ENCODE measurements at regions not wholly inside any gene's neighbourhood (a gene's known extent, or its start where the extent isn't known, plus 50 kb on each side); places are given as distances from the start of the nearest gene placed in this dataset.

DNA sequence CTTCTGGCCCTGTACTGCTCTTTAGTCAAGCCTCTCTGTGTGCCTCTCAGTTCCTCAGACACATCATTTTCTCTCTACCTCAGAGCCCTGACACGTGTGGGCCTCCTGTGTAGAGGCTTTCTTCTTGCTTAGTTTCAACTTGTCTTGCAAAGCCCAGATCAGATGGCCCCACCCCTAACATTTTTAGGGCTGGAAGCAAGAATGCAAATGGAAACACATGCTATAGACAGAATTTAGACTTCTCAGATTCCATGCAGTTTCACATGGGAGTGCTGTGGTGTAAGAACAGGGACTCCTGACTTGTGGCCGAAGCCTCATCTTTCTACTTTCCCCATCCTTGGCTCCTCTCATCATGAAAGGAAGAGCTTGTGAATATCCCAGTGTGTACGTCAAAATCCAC is 350.7 kb downstream of the DCHS2 start:
- TF ChIP-seq, protein P1, sequence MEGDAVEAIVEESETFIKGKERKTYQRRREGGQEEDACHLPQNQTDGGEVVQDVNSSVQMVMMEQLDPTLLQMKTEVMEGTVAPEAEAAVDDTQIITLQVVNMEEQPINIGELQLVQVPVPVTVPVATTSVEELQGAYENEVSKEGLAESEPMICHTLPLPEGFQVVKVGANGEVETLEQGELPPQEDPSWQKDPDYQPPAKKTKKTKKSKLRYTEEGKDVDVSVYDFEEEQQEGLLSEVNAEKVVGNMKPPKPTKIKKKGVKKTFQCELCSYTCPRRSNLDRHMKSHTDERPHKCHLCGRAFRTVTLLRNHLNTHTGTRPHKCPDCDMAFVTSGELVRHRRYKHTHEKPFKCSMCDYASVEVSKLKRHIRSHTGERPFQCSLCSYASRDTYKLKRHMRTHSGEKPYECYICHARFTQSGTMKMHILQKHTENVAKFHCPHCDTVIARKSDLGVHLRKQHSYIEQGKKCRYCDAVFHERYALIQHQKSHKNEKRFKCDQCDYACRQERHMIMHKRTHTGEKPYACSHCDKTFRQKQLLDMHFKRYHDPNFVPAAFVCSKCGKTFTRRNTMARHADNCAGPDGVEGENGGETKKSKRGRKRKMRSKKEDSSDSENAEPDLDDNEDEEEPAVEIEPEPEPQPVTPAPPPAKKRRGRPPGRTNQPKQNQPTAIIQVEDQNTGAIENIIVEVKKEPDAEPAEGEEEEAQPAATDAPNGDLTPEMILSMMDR (IDR thresholded peaks at IDR 0.05; ENCODE audit: borderline replicate concordance, insufficient read depth, low read depth, low read length), result no peak
- no peak overlapping the region for H3K4me3 ChIP-seq (ENCODE audit: low read depth, low read length)

DNA sequence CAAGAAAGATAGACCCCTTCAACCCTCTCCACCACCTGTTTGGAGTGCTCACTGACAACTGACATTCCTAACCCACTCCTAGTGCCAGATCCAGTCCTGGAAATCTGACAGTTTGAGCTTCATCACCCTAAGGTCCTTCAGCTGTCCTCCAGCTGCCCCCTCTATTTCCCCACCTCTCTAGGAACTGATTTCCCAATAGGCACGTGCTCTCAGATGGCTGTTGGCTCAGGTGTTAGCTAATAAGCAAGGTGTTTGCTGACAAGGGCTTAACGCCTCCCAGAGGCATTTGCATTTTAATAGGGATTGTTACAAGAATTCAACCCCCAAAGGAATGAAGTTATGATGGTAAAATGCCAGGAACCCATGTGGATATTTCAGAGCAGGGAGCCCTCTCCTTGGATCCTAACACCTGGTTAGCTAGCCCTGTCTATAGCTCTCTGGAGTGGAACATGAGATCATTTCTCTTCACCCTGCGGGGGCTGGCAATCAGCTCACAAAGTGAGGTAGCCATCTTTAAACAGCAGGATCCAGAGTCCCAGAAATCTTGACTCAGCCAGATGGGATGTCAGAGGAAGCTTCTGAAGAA is 348.5 kb upstream of the SFRP2 start:
- no peak overlapping the region for H3K4me3 ChIP-seq (ENCODE audit: low read depth, low read length)
- TF ChIP-seq, protein P1 (IDR thresholded peaks at IDR 0.05; ENCODE audit: borderline replicate concordance, insufficient read depth, low read depth, low read length), result no peak

DNA sequence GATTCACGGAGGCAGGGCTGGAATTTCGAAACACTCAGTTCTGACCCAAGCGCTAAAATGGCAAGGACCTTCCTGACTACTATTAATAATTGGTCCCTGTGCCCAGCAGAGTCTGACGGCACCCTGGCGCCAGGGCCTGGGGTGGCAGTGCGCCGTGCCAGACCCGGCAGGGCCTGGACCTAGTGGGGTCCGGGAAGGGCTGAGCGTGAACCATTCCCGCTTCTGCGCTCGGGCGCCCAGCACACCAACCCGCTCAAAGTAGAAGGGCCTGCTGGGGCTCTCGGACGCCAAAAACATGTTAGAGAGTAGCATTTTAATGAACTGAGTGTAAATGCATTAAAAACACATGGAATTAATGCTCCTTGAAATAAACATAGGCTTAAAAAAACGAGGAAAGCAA is 346.7 kb upstream of the SFRP2 start:
- TF ChIP-seq, protein P1 (IDR thresholded peaks at IDR 0.05; ENCODE audit: borderline replicate concordance, insufficient read depth, low read depth, low read length), result no peak
- H3K4me3 ChIP-seq (ENCODE audit: low read depth, low read length), result no peak overlapping the region

DNA sequence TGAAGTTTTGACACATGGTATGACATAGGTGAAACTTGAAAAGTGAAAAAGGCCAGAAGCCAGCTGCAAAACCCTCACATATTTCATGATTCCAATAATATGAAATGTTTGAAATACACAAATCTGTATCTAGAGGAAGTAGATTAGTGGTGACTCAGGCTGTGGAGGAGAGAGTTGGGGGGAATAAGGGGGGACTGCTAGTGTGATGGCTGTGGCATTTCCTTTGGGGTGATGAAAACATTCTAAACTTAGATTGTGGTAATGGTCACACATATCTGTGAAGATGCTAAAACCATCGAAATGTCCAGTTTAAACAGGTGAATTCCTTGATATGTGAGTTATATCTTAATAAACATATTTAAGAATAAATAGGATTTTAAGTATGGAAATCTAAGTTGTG is 343.5 kb upstream of the SFRP2 start:
- H3K4me3 ChIP-seq (ENCODE audit: low read depth, low read length), result no peak overlapping the region
- TF ChIP-seq, protein P1 (IDR thresholded peaks at IDR 0.05; ENCODE audit: borderline replicate concordance, insufficient read depth, low read depth, low read length), result no peak

DNA sequence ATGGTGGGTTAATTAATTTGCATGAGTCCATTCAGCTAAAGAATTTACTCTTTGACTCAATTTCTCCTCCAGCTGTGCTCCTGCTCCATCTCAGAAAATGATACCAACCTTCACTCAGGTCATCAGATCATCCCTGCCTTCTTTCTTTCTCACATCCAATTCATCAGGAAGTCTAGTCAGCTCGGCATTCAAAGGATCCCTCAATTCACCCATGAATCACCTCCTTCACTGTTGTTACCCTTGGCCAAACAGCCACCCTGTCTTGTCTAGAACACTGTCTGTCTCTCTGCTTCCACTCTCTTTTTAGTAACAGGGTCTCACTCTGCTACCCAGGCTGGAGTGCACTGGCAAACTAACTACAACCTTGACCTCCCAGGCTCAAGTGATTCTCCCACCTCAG is 337.4 kb upstream of the SFRP2 start:
- TF ChIP-seq, protein P1 (IDR thresholded peaks at IDR 0.05; ENCODE audit: borderline replicate concordance, insufficient read depth, low read depth, low read length), result no peak

DNA sequence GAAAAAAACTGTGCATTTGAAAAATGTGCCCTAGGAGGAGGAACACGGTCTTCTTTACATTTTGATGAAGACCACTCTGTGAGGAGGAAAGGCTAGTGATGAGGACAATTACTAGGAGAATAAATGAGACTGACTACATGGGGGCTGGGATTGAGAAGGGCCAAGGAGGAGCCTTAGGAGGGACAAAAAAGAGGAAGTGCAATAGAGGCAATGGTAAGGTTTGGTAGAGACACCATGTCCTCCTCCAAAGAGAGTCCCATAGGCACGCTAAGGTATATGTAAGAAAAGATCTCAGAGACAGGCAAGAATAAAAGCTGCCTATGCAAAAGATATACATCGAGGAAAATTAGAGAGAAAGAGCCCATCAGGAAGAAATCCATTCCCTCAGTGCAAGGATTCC is 336.5 kb upstream of the SFRP2 start:
- TF ChIP-seq, protein P1 (IDR thresholded peaks at IDR 0.05; ENCODE audit: borderline replicate concordance, insufficient read depth, low read depth, low read length), result no peak
- no peak overlapping the region for H3K4me3 ChIP-seq (ENCODE audit: low read depth, low read length)

More for the DNA sequence above, 337.4 kb upstream of the SFRP2 start:
- no peak overlapping the region for H3K4me3 ChIP-seq (ENCODE audit: low read depth, low read length)

DNA sequence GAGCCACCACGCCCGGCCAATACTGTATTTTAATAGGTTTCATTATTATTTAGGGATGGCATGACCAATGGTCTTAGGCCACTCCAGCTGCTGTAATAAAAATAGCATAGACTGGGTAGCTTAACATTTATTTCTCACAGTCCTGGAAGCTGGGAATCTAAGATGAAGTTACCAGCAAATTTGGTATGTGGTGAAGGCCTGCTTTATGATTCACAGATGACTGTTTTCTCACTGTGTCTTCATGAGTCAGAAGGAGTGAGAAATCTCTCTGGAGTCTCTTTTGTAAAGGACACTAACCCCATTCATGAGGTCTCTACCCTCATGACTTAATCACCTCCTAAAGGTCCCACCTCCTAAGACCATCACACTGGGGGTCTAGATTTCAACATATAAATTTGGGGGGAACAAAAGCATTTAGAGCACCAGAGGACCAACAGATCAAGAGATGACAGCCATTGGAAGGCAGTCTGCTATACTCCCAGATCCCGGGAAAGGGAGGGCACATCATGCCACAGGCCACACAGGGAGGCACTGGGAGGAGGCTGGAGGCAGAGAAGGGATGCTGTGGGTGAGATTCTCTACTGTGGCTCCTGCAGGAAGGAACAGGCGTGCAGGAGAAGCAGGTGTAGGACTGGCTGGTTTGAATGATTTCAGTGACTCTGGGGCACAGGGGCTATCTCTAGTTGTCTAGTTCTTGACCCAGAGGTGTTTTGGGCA is 335.8 kb upstream of the SFRP2 start:
- H3K4me3 ChIP-seq (ENCODE audit: low read depth, low read length), result no peak overlapping the region
- TF ChIP-seq, protein P1 (IDR thresholded peaks at IDR 0.05; ENCODE audit: borderline replicate concordance, insufficient read depth, low read depth, low read length), result no peak

Measured in GM12875 (cell line).